ENCODE measurements at regions not wholly inside any gene's neighbourhood (a gene's known extent, or its start where the extent isn't known, plus 50 kb on each side); places are given as distances from the start of the nearest gene placed in this dataset.

DNA sequence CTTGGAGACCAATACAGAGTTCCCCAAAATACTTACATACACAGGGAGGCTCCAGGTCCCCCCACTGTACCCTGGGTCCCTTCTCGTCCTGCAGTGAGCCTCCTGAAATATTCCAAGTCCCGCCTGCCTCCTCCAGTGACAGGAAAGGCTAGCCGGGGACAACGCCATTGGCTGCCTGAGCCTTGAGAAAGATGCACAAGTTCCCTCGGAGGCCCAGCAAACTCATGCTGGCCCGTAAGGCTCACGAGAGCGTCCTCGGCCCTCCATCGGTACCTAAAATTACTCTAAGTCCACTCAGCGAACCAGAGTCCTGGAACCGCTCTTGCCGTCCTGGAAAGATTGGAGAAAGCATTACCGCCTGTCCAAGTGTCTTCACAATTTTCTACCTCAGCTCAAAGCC lies 228.6 kb downstream of the ADAM29 start:
- intact Hi-C loops (cut with micrococcal nuclease), result no loop called here
- H3K36me3 Mint-ChIP-seq (ENCODE audit: low read depth), result no peaks in the 10 kb centered on the region
- H3K27me3 Mint-ChIP-seq (ENCODE audit: low read depth), result no peaks in the 10 kb centered on the region
- H3K27ac Mint-ChIP-seq, result no peak overlapping the region
- H3K9me3 Mint-ChIP-seq, result peaks cover 12% of the 10 kb centered on the region
- DNase-seq, result no peak
- CTCF ChIA-PET, result no interaction called here
- H3K4me3 Mint-ChIP-seq, result no peak overlapping the region
- H3K4me1 Mint-ChIP-seq (ENCODE audit: low read depth), result no peaks in the 10 kb centered on the region

DNA sequence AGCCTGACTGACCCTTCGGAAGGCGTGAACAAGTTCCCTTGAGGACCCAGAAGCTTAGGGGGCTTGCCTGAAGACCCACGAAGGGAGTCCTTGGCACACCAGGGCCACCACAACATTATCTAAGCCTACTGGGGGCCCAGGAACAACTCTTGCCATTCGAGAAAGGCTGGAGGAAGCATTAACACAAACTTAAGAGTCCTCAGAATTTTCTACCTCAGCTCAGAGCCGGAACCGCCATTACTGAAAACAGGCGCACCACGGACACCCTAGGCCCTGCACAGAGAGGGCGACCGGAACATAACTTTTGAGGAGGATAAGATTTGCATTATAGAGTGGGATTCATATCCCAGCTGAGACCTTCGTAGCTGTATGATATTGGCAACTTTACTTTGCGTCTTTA lies 229.1 kb downstream of the ADAM29 start:
- Mint-ChIP-seq H3K4me3 (no peak overlapping the region), H3K4me1 (ENCODE audit: low read depth) (no peaks in the 10 kb centered on the region), H3K36me3 (ENCODE audit: low read depth) (no peaks in the 10 kb centered on the region), H3K27me3 (ENCODE audit: low read depth) (no peaks in the 10 kb centered on the region), H3K9me3 (peaks cover 15% of the 10 kb centered on the region), H3K27ac (no peak overlapping the region)
- DNase-seq, result no peak
- CTCF ChIA-PET, result no interaction called here
- intact Hi-C loops (cut with micrococcal nuclease), result no loop called here

DNA sequence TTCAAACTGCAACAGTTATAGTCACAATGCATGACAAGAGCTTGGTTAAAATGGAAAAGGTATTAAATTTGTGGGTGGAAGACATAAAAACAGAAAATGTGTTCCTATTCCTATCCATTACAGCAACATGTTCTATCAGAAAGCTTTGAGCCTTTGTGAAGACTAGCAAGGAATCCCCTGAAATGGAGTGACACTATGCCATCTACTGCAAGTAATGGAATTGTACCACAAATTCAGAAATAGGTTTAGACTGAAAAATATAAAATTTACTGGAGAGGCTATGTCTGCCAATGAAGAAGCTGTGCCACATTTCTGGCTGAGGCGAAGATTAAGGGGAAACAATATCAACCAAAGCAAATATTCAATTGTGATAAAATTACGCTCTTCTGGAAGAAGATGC lies 247.9 kb downstream of the ADAM29 start:
- Mint-ChIP-seq H3K36me3 (ENCODE audit: low read depth) (no peaks in the 10 kb centered on the region), H3K4me3 (no peak overlapping the region), H3K27me3 (ENCODE audit: low read depth) (no peaks in the 10 kb centered on the region), H3K9me3 (peaks cover 6% of the 10 kb centered on the region), H3K4me1 (ENCODE audit: low read depth) (no peaks in the 10 kb centered on the region), H3K27ac (no peak overlapping the region)
- no peak for DNase-seq
- CTCF ChIA-PET, result no interaction called here
- intact Hi-C loops (cut with micrococcal nuclease), result no loop called here

DNA sequence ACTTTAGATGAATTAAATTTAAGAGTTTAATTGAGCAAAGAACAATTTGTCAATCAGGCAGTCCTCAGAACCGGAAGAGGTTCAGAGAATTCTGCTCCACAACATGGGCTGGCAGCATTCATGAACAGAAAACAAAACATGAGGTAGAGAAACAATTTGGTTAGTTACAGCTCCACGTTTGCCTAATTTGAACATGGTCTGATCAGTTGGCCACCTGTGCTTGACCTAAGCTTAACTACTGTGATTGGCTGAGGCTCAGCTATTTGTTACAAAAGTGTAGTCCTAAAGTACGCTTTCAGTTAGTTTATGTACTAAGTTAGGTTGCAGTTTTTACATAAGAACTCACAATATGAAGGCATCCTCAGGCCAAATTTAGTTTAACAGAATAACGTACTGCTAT lies 258.6 kb downstream of the ADAM29 start:
- Mint-ChIP-seq H3K27me3 (ENCODE audit: low read depth) (no peaks in the 10 kb centered on the region), H3K4me1 (ENCODE audit: low read depth) (no peaks in the 10 kb centered on the region), H3K27ac (no peak overlapping the region), H3K4me3 (no peak overlapping the region), H3K36me3 (ENCODE audit: low read depth) (no peaks in the 10 kb centered on the region), H3K9me3 (peaks cover 5% of the 10 kb centered on the region)
- intact Hi-C loops (cut with micrococcal nuclease), result no loop called here
- DNase-seq, result no peak
- CTCF ChIA-PET, result no interaction called here

DNA sequence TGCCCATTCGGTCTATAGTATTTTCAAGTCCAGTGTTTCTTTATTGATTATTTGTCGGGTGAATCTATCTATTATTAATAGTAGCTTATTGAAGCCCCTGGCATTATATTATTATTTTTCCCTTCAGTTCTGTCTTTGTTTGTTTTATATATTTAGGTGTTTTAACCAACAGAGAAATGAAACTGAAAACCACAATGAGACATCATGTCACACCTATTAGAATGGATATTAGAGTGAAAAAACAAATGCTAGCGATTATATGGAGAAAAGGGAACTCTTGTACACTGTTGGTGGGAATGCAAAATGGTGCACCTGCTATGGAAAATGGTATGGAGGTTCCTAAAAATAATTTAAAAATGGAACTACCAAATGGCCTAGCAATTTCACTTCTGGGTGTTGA lies 272.5 kb downstream of the ADAM29 start:
- H3K4me3 Mint-ChIP-seq, result no peak overlapping the region
- intact Hi-C loops (cut with micrococcal nuclease), result no loop called here
- H3K36me3 Mint-ChIP-seq (ENCODE audit: low read depth), result no peaks in the 10 kb centered on the region
- H3K4me1 Mint-ChIP-seq (ENCODE audit: low read depth), result no peaks in the 10 kb centered on the region
- H3K9me3 Mint-ChIP-seq, result peaks cover 4% of the 10 kb centered on the region
- no peak for DNase-seq
- no peak overlapping the region for H3K27ac Mint-ChIP-seq
- H3K27me3 Mint-ChIP-seq (ENCODE audit: low read depth), result no peaks in the 10 kb centered on the region
- CTCF ChIA-PET, result no interaction called here

DNA sequence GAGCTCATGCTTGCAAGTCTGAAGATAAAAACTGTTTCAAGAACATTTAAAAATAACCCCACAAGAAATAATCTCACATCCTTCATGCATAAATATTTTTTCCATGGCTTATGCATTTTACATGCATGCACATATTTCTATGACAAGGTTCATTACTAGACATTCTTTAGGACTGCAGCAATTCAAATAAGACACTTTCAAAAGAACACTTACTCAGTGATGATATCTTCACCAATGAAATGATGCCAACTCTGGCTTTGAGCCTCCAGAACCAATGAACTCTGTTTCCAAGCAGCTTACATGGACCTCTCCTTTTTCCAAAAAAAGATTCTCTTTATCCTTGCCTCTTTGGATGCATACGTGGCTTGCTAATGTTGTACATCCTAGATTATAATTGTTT lies 279.9 kb downstream of the ADAM29 start:
- Mint-ChIP-seq H3K36me3 (ENCODE audit: low read depth) (no peaks in the 10 kb centered on the region), H3K27me3 (ENCODE audit: low read depth) (no peaks in the 10 kb centered on the region), H3K27ac (no peak overlapping the region), H3K4me1 (ENCODE audit: low read depth) (no peaks in the 10 kb centered on the region), H3K4me3 (no peak overlapping the region), H3K9me3 (no peaks in the 10 kb centered on the region)
- no peak for DNase-seq
- CTCF ChIA-PET, result no interaction called here
- intact Hi-C loops (cut with micrococcal nuclease), result no loop called here

DNA sequence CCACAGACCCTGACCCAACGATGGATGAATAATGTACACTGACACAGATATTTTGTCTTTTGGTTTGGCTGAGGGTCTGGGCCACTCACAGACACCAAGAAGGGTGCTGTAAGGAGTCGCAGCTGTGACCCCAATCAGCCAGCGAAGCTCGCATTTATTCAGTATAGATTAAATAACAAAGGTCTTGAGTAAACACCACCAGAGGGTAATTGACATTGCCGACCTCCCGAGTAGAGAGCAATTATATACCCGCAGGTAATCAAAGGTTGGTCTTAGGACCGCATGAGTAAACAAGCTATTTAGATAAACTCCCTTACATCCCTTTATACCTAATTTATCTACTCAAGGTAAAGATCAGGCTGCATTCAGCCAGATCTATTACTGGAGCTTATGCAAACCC lies 297.1 kb downstream of the ADAM29 start:
- Mint-ChIP-seq H3K9me3 (peaks cover 10% of the 10 kb centered on the region), H3K36me3 (ENCODE audit: low read depth) (no peaks in the 10 kb centered on the region), H3K4me3 (no peak overlapping the region), H3K27me3 (ENCODE audit: low read depth) (no peaks in the 10 kb centered on the region), H3K4me1 (ENCODE audit: low read depth) (no peaks in the 10 kb centered on the region), H3K27ac (no peak overlapping the region)
- intact Hi-C loops (cut with micrococcal nuclease), result no loop called here
- DNase-seq, result no peak
- CTCF ChIA-PET, result interaction anchor here (0.6 kb wide), 1 partner anchor 130 kb away, joined by 3 read pairs; no protein-coding TSS in a partner anchor

DNA sequence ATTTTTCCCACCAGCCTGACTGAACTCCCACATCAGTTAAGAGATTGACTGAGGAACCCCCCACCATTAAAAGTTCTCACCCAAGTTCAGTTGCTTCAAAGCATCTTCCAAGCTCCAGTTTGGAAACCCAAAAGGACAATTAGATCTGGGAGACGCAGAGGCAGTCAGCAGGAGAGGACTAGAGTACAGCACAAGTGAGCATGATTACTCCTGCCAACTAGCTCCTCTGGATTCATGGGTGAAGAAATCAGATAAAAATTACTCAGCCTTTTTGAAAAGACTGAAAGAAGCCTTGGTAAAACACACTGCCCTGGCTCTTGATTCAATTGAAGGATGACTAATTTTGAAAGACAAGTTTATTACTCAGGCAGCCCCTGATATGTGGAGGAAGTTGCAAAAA lies 297.5 kb downstream of the ADAM29 start:
- no peaks in the 10 kb centered on the region for H3K27me3 Mint-ChIP-seq (ENCODE audit: low read depth)
- H3K36me3 Mint-ChIP-seq (ENCODE audit: low read depth), result no peaks in the 10 kb centered on the region
- no peak overlapping the region for H3K4me3 Mint-ChIP-seq
- intact Hi-C loops (cut with micrococcal nuclease), result no loop called here
- CTCF ChIA-PET, result no interaction called here
- DNase-seq, result no peak
- no peak overlapping the region for H3K27ac Mint-ChIP-seq
- H3K4me1 Mint-ChIP-seq (ENCODE audit: low read depth), result no peaks in the 10 kb centered on the region
- H3K9me3 Mint-ChIP-seq, result peaks cover 10% of the 10 kb centered on the region

DNA sequence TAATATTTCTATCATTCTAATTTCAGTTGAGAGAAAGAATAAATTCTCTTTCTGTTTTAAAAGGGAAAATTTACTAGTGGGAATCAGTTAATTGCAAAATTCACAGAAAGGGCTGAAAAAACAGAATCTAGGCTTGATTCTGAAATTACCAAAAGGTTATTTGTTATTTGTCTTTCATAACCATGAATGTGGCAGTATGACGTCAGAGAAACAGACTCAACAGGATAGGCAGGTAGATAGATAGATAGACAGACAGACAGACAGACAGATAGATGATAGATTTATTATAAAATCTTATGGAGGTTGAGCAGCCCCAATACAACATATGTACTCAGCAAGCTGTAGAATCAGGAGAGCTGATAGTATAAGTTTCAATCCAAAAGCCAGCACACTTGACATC lies 311.0 kb downstream of the ADAM29 start:
- no peaks in the 10 kb centered on the region for H3K9me3 Mint-ChIP-seq
- H3K27ac Mint-ChIP-seq, result no peak overlapping the region
- CTCF ChIA-PET, result no interaction called here
- no peaks in the 10 kb centered on the region for H3K4me1 Mint-ChIP-seq (ENCODE audit: low read depth)
- DNase-seq, result no peak
- no peaks in the 10 kb centered on the region for H3K27me3 Mint-ChIP-seq (ENCODE audit: low read depth)
- H3K4me3 Mint-ChIP-seq, result no peak overlapping the region
- intact Hi-C loops (cut with micrococcal nuclease), result no loop called here
- no peaks in the 10 kb centered on the region for H3K36me3 Mint-ChIP-seq (ENCODE audit: low read depth)

DNA sequence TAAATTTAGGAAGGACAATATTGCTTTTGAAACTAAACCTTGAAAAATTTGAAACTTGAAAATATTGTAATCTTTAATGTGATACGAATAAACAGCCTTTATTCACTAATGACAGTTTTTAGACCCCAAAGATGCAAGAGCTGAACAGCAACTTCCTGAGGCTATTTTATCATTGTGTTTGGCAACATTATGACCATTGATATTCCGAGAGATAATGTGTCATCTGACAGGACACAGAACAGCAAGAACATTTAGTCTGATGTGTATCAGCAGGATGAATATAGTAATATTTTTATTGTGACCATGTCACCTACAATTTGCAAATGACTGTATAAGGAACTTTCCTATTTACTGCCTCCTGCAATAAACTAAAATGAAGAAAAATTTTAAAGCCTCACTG lies 316.0 kb downstream of the ADAM29 start:
- intact Hi-C loops (cut with micrococcal nuclease), result no loop called here
- DNase-seq, result no peak
- Mint-ChIP-seq H3K27me3 (ENCODE audit: low read depth) (no peaks in the 10 kb centered on the region), H3K36me3 (ENCODE audit: low read depth) (no peaks in the 10 kb centered on the region), H3K27ac (no peak overlapping the region), H3K4me1 (ENCODE audit: low read depth) (no peaks in the 10 kb centered on the region), H3K9me3 (peaks cover 2% of the 10 kb centered on the region), H3K4me3 (no peak overlapping the region)
- CTCF ChIA-PET, result no interaction called here

DNA sequence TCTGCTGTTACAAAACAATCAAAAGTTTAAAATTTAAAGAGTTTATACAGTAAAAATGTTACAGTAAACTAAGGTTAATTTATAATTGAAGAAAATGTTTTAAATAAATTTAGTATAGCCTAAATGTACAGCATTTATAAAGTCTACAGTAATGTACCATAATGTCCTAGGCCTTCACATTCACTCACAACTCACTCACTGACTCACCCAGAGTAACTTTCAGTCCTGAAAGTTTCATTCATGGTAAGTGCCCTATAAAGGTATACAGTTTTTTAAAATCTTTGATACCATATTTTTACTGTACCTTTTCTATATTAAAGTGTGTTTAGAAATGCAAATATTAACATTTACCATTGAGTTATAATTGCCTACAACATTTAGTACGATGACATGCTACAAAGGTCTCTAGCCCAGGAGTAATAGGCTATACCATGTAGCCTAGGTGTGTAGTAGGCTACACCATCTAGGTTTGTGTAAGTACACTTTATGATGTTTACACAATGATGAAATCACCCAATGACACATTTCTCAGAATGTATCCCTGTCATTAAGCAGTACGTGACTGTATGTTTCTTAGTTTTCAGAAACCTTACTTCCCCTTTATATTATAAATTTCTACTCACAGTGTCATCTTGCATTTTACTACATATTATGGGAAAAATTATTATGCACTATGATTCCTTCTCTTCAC lies 320.8 kb downstream of the ADAM29 start:
- no peaks in the 10 kb centered on the region for H3K4me1 Mint-ChIP-seq (ENCODE audit: low read depth)
- DNase-seq, result no peak
- no peaks in the 10 kb centered on the region for H3K27me3 Mint-ChIP-seq (ENCODE audit: low read depth)
- H3K9me3 Mint-ChIP-seq, result peaks cover 2% of the 10 kb centered on the region
- no peak overlapping the region for H3K4me3 Mint-ChIP-seq
- intact Hi-C loops (cut with micrococcal nuclease), result no loop called here
- CTCF ChIA-PET, result no interaction called here
- no peak overlapping the region for H3K27ac Mint-ChIP-seq
- no peaks in the 10 kb centered on the region for H3K36me3 Mint-ChIP-seq (ENCODE audit: low read depth)

DNA sequence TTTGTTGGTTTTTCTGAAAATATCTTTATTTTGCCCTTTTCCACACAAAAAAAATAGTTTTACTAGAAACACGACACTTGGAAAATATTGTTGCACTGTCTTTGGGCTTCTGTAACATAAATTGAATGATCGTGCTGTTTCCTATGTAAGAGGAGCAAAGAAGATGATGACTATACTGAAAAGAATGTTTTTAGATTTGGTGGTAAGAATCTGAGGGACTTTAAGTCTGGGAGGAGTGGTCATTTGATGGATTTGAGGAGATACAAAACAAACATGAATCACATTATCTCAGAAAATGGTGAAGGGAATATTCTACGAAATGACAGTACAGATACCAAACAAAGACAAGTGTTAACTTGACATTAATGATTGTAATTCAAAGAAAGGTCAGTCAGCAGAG lies 328.8 kb downstream of the ADAM29 start:
- Mint-ChIP-seq H3K4me1 (ENCODE audit: low read depth) (no peaks in the 10 kb centered on the region), H3K27me3 (ENCODE audit: low read depth) (no peaks in the 10 kb centered on the region), H3K36me3 (ENCODE audit: low read depth) (no peaks in the 10 kb centered on the region), H3K9me3 (peaks cover 5% of the 10 kb centered on the region), H3K27ac (no peak overlapping the region), H3K4me3 (no peak overlapping the region)
- CTCF ChIA-PET, result no interaction called here
- no peak for DNase-seq
- intact Hi-C loops (cut with micrococcal nuclease), result no loop called here

DNA sequence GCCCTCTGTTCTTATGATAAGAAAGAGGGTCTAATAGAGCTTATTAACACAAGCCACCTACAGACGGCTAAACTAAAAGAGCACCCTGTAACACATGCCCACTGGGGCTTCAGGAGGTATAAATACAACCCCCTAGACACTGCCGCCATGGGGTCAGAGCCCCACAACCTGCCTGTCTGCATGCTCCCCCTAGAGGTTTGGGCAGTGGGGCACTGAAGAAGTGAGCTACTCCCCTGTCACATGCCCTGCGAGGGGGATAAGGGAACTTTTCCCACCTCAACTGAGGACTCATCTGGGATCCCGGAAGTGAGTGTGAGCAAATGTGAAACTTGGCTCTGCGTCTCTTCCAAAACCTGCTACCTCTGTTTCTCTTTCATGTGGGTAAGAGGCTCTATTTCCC lies 334.5 kb downstream of the ADAM29 start:
- Mint-ChIP-seq H3K9me3 (no peaks in the 10 kb centered on the region), H3K27ac (no peak overlapping the region), H3K4me3 (no peak overlapping the region), H3K36me3 (ENCODE audit: low read depth) (no peaks in the 10 kb centered on the region), H3K4me1 (ENCODE audit: low read depth) (no peaks in the 10 kb centered on the region), H3K27me3 (ENCODE audit: low read depth) (no peaks in the 10 kb centered on the region)
- intact Hi-C loops (cut with micrococcal nuclease), result no loop called here
- DNase-seq, result no peak
- CTCF ChIA-PET, result no interaction called here
